Astrocyte (in vitro differentiated cells and primary cell): ENCODE measurements at regions not wholly inside any gene's neighbourhood (a gene's known extent, or its start where the extent isn't known, plus 50 kb on each side); places are given as distances from the start of the nearest gene placed in this dataset.

Experiments used
- DNase-seq: peaks from one replicate; pipeline ENCODE4 v3.0.0-alpha.2; 2010; ENCODE audit warnings: low read depth
- FAIRE-seq: peaks from 2 replicates; lab custom pipeline; 2011; peaks lifted over from hg19 to GRCh38; lab: Jason Lieb, UNC
- H2AFZ ChIP-seq: 2 replicates; pipeline ENCODE4 v1.6.0; 2012; ENCODE audit warnings: low read depth, low read length, inconsistent platforms
- H3K27ac ChIP-seq: 2 replicates; pipeline ENCODE4 v1.5.1; 2011; ENCODE audit warnings: low read depth, low read length, inconsistent platforms
- H3K27me3 ChIP-seq: 2 replicates; pipeline ENCODE4 v1.6.0; 2011; ENCODE audit warnings: low read length, inconsistent platforms; ENCODE audit not compliant: insufficient read depth
- H3K36me3 ChIP-seq: 2 replicates; pipeline ENCODE4 v1.5.1; 2011; ENCODE audit warnings: low read length, inconsistent platforms; ENCODE audit not compliant: insufficient read depth
- H3K4me1 ChIP-seq: 2 replicates; pipeline ENCODE4 v1.5.1; 2011; ENCODE audit warnings: low read length, inconsistent platforms; ENCODE audit not compliant: insufficient read depth
- H3K4me2 ChIP-seq: 2 replicates; pipeline ENCODE4 v1.6.0; 2012; ENCODE audit warnings: low read length, inconsistent platforms
- H3K4me3 ChIP-seq: 2 replicates; pipeline ENCODE4 v1.5.1; 2011; ENCODE audit warnings: low read depth, mild to moderate bottlenecking, low read length, inconsistent platforms; ENCODE audit not compliant: insufficient read depth
- H3K79me2 ChIP-seq: 2 replicates; pipeline ENCODE4 v1.6.0; 2012; ENCODE audit warnings: mild to moderate bottlenecking, low read length, inconsistent platforms; ENCODE audit not compliant: insufficient read depth
- H3K9ac ChIP-seq: 2 replicates; pipeline ENCODE4 v1.6.0; 2012; ENCODE audit warnings: mild to moderate bottlenecking, low read length, inconsistent platforms
- H3K9me3 ChIP-seq: 2 replicates; pipeline ENCODE4 v1.5.1; 2012; ENCODE audit warnings: low read depth, mild to moderate bottlenecking, low read length, inconsistent platforms; ENCODE audit not compliant: insufficient read depth
- H4K20me1 ChIP-seq: 2 replicates; pipeline ENCODE4 v1.6.0; 2012; ENCODE audit warnings: low read length, inconsistent platforms; ENCODE audit not compliant: insufficient read depth
- H3K27ac Mint-ChIP-seq: one replicate; pipeline ENCODE4 v1.8.0; 2021; ENCODE audit warnings: mild to moderate bottlenecking, mixed read lengths; ENCODE audit not compliant: unreplicated experiment
- H3K27me3 Mint-ChIP-seq: one replicate; pipeline ENCODE4 v1.8.0; 2021; ENCODE audit warnings: low read depth, mixed read lengths; ENCODE audit not compliant: unreplicated experiment
- H3K36me3 Mint-ChIP-seq: one replicate; pipeline ENCODE4 v1.8.0; 2021; ENCODE audit warnings: low read depth, mixed read lengths; ENCODE audit not compliant: unreplicated experiment
- H3K4me1 Mint-ChIP-seq: one replicate; pipeline ENCODE4 v1.8.0; 2021; ENCODE audit warnings: low read depth, mixed read lengths; ENCODE audit not compliant: unreplicated experiment
- H3K4me3 Mint-ChIP-seq: one replicate; pipeline ENCODE4 v1.8.0; 2021; ENCODE audit warnings: mild to moderate bottlenecking, moderate library complexity, mixed read lengths; ENCODE audit not compliant: unreplicated experiment
- H3K9me3 Mint-ChIP-seq: one replicate; pipeline ENCODE4 v1.8.0; 2021; ENCODE audit warnings: mild to moderate bottlenecking, mixed read lengths; ENCODE audit not compliant: unreplicated experiment
- EZH2 ChIP-seq: IDR thresholded peaks from 2 replicates; pipeline ENCODE4 v1.6.1; 2012; ENCODE audit warnings: mild to moderate bottlenecking, low read length, inconsistent platforms; ENCODE audit not compliant: insufficient read depth
- TF ChIP-seq, protein P1 (sequence below): IDR thresholded peaks from 2 replicates; pipeline ENCODE4 v1.5.1; 2011; ENCODE audit warnings: low read depth, mild to moderate bottlenecking, inconsistent platforms, low read length, moderate library complexity; ENCODE audit not compliant: insufficient read depth

DNA sequence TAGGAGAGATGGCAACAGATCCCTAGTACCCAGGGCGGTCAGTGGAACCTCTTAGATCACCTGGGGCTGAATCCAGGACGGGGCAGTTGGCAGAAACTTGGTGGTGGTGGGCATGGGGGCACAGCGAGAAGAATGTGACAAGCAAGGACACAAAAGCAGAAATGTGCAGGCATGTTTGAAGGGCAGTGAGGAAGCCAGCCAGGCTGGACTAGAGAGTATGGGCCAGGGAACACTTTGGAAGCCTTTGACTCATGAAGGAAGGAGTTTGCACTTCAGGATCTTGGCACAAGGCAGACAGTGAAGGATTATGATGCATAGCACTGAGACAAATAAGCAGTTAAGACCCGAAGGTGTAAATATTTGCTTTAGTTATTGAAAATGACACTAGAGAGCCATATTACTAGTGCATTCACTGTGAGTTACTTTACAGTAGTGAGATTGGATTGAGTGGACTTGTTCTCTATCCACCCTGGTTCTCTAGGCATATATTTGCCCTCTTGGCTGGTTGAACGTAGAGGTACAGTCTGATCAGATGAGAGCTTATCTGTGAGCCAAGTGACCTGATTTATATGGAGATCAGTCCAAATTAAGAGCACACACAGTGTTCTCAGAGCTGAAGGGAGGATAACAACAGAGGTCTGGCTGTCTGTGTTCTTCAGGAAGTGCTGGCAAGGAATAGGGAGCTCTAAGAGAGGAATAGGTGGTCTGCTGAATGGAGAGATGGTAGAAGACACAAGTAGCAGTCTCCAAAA, 210.4 kb downstream of the SNX19 start:
- H3K27ac ChIP-seq, result no peak overlapping the region

DNA sequence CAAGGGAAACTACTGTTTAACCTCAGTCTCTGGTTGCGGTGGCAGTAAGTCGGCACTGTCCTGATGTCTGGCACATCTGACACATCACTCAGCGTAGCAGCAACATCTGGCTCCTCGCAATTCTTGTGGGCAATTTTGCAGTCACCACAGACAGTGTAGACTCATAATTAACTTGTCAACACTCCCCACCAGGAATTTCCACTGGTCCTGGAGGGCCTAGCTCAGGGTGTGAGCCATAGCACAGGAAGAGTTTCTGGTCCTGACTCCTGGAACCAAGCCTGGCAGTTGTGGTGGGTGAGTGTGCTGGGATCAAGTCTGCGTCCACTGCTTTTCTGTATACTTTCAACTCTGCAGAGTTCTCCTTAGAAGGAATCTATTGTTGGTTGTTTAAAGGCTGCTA, 209.7 kb downstream of the SNX19 start:
- no peak for TF ChIP-seq EZH2
- TF ChIP-seq, protein P1, sequence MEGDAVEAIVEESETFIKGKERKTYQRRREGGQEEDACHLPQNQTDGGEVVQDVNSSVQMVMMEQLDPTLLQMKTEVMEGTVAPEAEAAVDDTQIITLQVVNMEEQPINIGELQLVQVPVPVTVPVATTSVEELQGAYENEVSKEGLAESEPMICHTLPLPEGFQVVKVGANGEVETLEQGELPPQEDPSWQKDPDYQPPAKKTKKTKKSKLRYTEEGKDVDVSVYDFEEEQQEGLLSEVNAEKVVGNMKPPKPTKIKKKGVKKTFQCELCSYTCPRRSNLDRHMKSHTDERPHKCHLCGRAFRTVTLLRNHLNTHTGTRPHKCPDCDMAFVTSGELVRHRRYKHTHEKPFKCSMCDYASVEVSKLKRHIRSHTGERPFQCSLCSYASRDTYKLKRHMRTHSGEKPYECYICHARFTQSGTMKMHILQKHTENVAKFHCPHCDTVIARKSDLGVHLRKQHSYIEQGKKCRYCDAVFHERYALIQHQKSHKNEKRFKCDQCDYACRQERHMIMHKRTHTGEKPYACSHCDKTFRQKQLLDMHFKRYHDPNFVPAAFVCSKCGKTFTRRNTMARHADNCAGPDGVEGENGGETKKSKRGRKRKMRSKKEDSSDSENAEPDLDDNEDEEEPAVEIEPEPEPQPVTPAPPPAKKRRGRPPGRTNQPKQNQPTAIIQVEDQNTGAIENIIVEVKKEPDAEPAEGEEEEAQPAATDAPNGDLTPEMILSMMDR, result no peak
- peaks cover 19% of the 10 kb centered on the region for H3K27me3 Mint-ChIP-seq
- no peaks in the 10 kb centered on the region for H4K20me1 ChIP-seq
- H3K27ac Mint-ChIP-seq, result no peak overlapping the region
- H3K4me1 Mint-ChIP-seq, result no peaks in the 10 kb centered on the region
- H3K27me3 ChIP-seq, result no peaks in the 10 kb centered on the region
- no peak overlapping the region for H2AFZ ChIP-seq
- H3K79me2 ChIP-seq, result no peaks in the 10 kb centered on the region
- H3K4me3 ChIP-seq, result no peak overlapping the region
- no peaks in the 10 kb centered on the region for H3K9me3 ChIP-seq
- peaks cover 11% of the 10 kb centered on the region for H3K9me3 Mint-ChIP-seq
- H3K4me2 ChIP-seq, result no peak overlapping the region
- peak; percentile 90 for DNase-seq
- FAIRE-seq, result peak; percentile 88
- no peaks in the 10 kb centered on the region for H3K36me3 Mint-ChIP-seq
- no peak overlapping the region for H3K27ac ChIP-seq
- H3K36me3 ChIP-seq, result no peaks in the 10 kb centered on the region
- H3K4me1 ChIP-seq, result peaks cover 9% of the 10 kb centered on the region
- H3K9ac ChIP-seq, result no peak overlapping the region
- no peak overlapping the region for H3K4me3 Mint-ChIP-seq

More for the DNA sequence above, 210.4 kb downstream of the SNX19 start:
- H3K4me1 Mint-ChIP-seq, result no peaks in the 10 kb centered on the region
- peak; percentile 45 for DNase-seq
- H3K4me3 ChIP-seq, result no peak overlapping the region
- no peak for TF ChIP-seq EZH2
- TF ChIP-seq, protein P1, result no peak
- H3K4me2 ChIP-seq, result no peak overlapping the region
- H3K9me3 Mint-ChIP-seq, result peaks cover 11% of the 10 kb centered on the region
- peaks cover 2% of the 10 kb centered on the region for H3K4me1 ChIP-seq
- H4K20me1 ChIP-seq, result no peaks in the 10 kb centered on the region
- peaks cover 17% of the 10 kb centered on the region for H3K27me3 Mint-ChIP-seq
- no peak overlapping the region for H3K9ac ChIP-seq
- H3K79me2 ChIP-seq, result no peaks in the 10 kb centered on the region
- H2AFZ ChIP-seq, result no peak overlapping the region
- FAIRE-seq, result peak; percentile 76
- no peak overlapping the region for H3K4me3 Mint-ChIP-seq
- H3K27me3 ChIP-seq, result no peaks in the 10 kb centered on the region
- no peaks in the 10 kb centered on the region for H3K9me3 ChIP-seq
- no peaks in the 10 kb centered on the region for H3K36me3 Mint-ChIP-seq
- H3K27ac Mint-ChIP-seq, result no peak overlapping the region
- no peaks in the 10 kb centered on the region for H3K36me3 ChIP-seq

DNA sequence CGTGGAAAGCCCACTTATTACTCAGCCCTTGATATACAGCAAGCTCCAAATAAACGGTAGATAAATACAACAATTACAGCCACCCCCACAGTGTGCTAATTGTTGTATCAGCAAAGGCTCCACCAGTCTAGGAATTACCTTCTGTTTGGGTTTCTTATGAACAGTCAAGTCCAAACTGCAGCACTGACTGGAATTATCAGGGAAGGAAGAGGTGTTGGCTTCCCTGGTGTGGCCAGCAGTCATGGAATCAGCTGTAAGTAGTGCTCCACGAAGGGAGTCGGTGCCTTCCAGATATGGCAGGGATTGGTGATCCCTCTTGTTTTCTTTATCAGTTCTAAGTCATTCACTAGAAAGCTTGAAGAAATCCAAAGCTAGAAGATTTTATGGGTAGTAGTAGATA, 209.1 kb downstream of the SNX19 start:
- FAIRE-seq (no peak), DNase-seq (no peak)
- Histone ChIP-seq H4K20me1 (no peaks in the 10 kb centered on the region), H3K9ac (no peak overlapping the region), H3K79me2 (no peaks in the 10 kb centered on the region), H3K4me3 (no peak overlapping the region), H3K36me3 (no peaks in the 10 kb centered on the region), H3K4me1 (peaks cover 10% of the 10 kb centered on the region), H3K4me2 (no peak overlapping the region), H3K27me3 (no peaks in the 10 kb centered on the region), H3K9me3 (no peaks in the 10 kb centered on the region), H3K27ac (no peak overlapping the region), H2AFZ (no peak overlapping the region)
- H3K4me3 Mint-ChIP-seq, result no peak overlapping the region
- peaks cover 11% of the 10 kb centered on the region for H3K9me3 Mint-ChIP-seq
- H3K4me1 Mint-ChIP-seq, result no peaks in the 10 kb centered on the region
- no peak overlapping the region for H3K27ac Mint-ChIP-seq
- H3K36me3 Mint-ChIP-seq, result no peaks in the 10 kb centered on the region
- H3K27me3 Mint-ChIP-seq, result peaks cover 20% of the 10 kb centered on the region
- TF ChIP-seq, protein P1, result no peak
- TF ChIP-seq EZH2, result no peak
